Heart right ventricle (tissue), 16 donors: ENCODE measurements at regions not wholly inside any gene's neighbourhood (a gene's known extent, or its start where the extent isn't known, plus 50 kb on each side); places are given as distances from the start of the nearest gene placed in this dataset.
"Not testable (repeated sequence)": the region's sequence is repeated elsewhere in the genome, so short reads cannot be mapped to it uniquely, and the experiment has no call there.

Experiments
- ATAC-seq, 8 donors: fragments of 200-7000 bp; cut with Tn5 transposase; one replicate each; pipeline ENCODE4 v1.9.1; 2020; ENCODE audit warnings: mild to moderate bottlenecking in 8 of 8, moderate library complexity in 8 of 8, moderate number of reproducible peaks in 1 of 8
- DNase-seq, 2 donors: peaks; one replicate each; pipeline ENCODE4 v3.0.0-alpha.2; 2020
- H3K27ac ChIP-seq, 10 donors: fragments of 200-600 bp; sonication (generic) in 2 of 10; one replicate each; pipeline versions ENCODE4 v1.5.0 to v1.8.0; 2020 to 2022; ENCODE audit warnings: mild to moderate bottlenecking in 3 of 10
- H3K27me3 ChIP-seq, 7 donors: fragments of 200-600 bp; one replicate each; pipeline ENCODE4 v1.8.0; 2021 to 2022; ENCODE audit warnings: mild to moderate bottlenecking in 2 of 7
- H3K36me3 ChIP-seq, 9 donors: fragments of 200-600 bp; sonication (generic) in 1 of 9; one replicate each; pipeline versions ENCODE4 v1.5.0 to v1.8.0; 2020 to 2022; ENCODE audit warnings: mild to moderate bottlenecking in 2 of 9
- H3K4me1 ChIP-seq, 9 donors: fragments of 200-600 bp; sonication (generic) in 1 of 9; one replicate each; pipeline versions ENCODE4 v1.5.0 to v1.8.0; 2020 to 2022; ENCODE audit warnings: mild to moderate bottlenecking in 4 of 9
- H3K4me3 ChIP-seq, 10 donors: fragments of 200-600 bp; sonication (generic) in 2 of 10; one replicate each; pipeline versions ENCODE4 v1.5.0 to v1.8.0; 2020 to 2022; ENCODE audit warnings: mild to moderate bottlenecking in 7 of 10, moderate library complexity in 2 of 10
- H3K9me3 ChIP-seq, 11 donors: fragments of 200-600 bp in 10 of 11; sonication (generic) in 2 of 11; one replicate each; pipeline versions ENCODE4 v1.5.0 to v1.8.0; 2013 to 2022; ENCODE audit warnings: mild to moderate bottlenecking in 2 of 11, control low read depth in 1 of 11, moderate library complexity in 1 of 11
- CTCF ChIP-seq, 9 donors: fragments of 200-600 bp; sonication (generic) in 2 of 9; IDR thresholded peaks; one replicate each; pipeline versions ENCODE4 v1.5.0 to v1.8.0; 2021 to 2022; ENCODE audit warnings: antibody characterized with exemption in 9 of 9, mild to moderate bottlenecking in 5 of 9, moderate library complexity in 1 of 9
- WGBS, 2 donors: extraction: QIAGEN DNeasy Blood & Tissue Kit; methylation state at CpG; one replicate each; pipeline ENCODE4 v1.1.7; 2013; ENCODE audit warnings: inconsistent platforms in 1 of 2; 5-methylcytosine and 5-hydroxymethylcytosine counted together
- intact Hi-C, 10 donors: fragments of 100-400 bp; cut with DNase I; formaldehyde crosslinking; loops; one replicate each; pipeline versions ENCODE4 v1.11.1 to v1.14.2; 2022
- donor health status: Arrhythmogenic right ventricular cardiomyopathy.
- donor health status: ischemic (EF 13 %, LVEDD 7.1; RV severe dilation, severe dysfunction).
- donor health status: healthy with polysubstance abuse.
- donor health status: DM: no; HTN: yes; CAD: no.
- donor health status: DM: no; HTN: no; CAD: no.
- donor health status: ischemic (EF 25% LVEDD 6.9; RV normal size, moderate dysfunction).
- donor health status: ischemic (EF 25% LVEDD 5.7; RV mildly dilated, moderate dysfunction).
- donor health status: healthy.
- donor health status: DM: yes; HTN: yes; CAD: no.
- donor health status: Ischemic cardiomyopathy.
- donor health status: ischemic (EF 35%, LVEDD 5.7; RV mildly dilated, moderate dysfunction).
- donor health status: nonischemic (EF 11% LVEDD 7.7; RV severe dilation, severe dysfunction).
- donor health status: DM: yes; HTN: yes; CAD: no.
- donor health status: PGD.
- donor health status: ischemic (EF 29% LVEDD 5.4; RV normal size, mild dysfunction).
- donor health status: nonischemic (EF 23%, LVEDD 6.1; RV moderate dilation, normal function).

GRCh38 chr2:2899826-2900225, 477.8 kb downstream of the EIPR1 start:
- Histone ChIP-seq H3K4me3 (no peak overlapping the region), H3K9me3 (no peaks in the 10 kb centered on the region), H3K36me3 (no peaks in the 10 kb centered on the region), H3K27me3 (peaks cover 0 to 6% (median 0%) of the 10 kb centered on the region in 7 donors), H3K27ac (no peak overlapping the region), H3K4me1 (no peaks in the 10 kb centered on the region)
- no peak for TF ChIP-seq CTCF (IDR thresholded peaks at IDR 0.05)
- ATAC-seq (no peak), DNase-seq (no peak)
- intact Hi-C loops, result no loop called here
- WGBS, 2 donors, result 45 to 47% methylated on average over 4 of the region's 4 CpGs

GRCh38 chr2:2898744-2899143, 478.9 kb downstream of the EIPR1 start:
- Histone ChIP-seq H3K36me3 (no peaks in the 10 kb centered on the region), H3K4me3 (no peak overlapping the region), H3K27ac (no peak overlapping the region), H3K4me1 (no peaks in the 10 kb centered on the region), H3K27me3 (peaks cover 0 to 6% (median 0%) of the 10 kb centered on the region in 7 donors), H3K9me3 (no peaks in the 10 kb centered on the region)
- 86 to 91% methylated on average over 2 of the region's 2 CpGs for WGBS, 2 donors
- intact Hi-C loops, result no loop called here
- TF ChIP-seq CTCF (IDR thresholded peaks at IDR 0.05), result no peak
- ATAC-seq, result no peak
- DNase-seq, result no peak

- no peak for ATAC-seq
- no peak for DNase-seq
- H3K36me3 ChIP-seq, result no peaks in the 10 kb centered on the region
- H3K27me3 ChIP-seq, result no peaks in the 10 kb centered on the region
- TF ChIP-seq CTCF (IDR thresholded peaks at IDR 0.05), result no peak
- H3K9me3 ChIP-seq, result no peaks in the 10 kb centered on the region
- H3K4me3 ChIP-seq, result no peak overlapping the region
- no peak overlapping the region for H3K27ac ChIP-seq
- no peaks in the 10 kb centered on the region for H3K4me1 ChIP-seq
- 67 to 74% methylated on average over 7 of the region's 7 CpGs for WGBS, 2 donors
- intact Hi-C loops, result no loop called here
Measured at GRCh38 chr2:2896643-2897042, 481.0 kb downstream of the EIPR1 start.

DNA sequence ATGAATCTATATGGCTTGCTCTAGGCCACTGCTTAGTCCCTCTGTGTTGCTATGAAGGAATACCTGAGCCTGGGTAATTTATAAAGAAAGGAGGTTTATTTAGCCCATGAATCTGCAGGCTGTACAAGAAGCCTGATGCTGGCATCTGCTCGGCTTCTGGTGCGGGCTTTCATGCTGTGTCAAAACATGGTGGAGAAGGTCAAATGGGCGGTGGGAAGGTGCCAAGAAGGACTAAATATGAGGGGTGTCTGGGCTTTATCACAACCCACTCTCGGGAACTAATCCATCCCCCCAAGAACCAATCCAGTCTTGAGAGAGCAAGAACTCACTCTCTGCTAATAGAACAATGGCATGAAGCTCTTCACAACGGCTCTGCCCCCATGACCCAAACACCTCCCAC, 481.6 kb downstream of the EIPR1 start:
- Histone ChIP-seq H3K4me3 (no peak overlapping the region), H3K27ac (no peak overlapping the region), H3K36me3 (no peaks in the 10 kb centered on the region), H3K27me3 (no peaks in the 10 kb centered on the region), H3K9me3 (no peaks in the 10 kb centered on the region), H3K4me1 (no peaks in the 10 kb centered on the region)
- intact Hi-C loops, result no loop called here
- no peak for TF ChIP-seq CTCF (IDR thresholded peaks at IDR 0.05)
- WGBS, 2 donors, result 83 to 87% methylated on average over 5 of the region's 5 CpGs
- ATAC-seq, result no peak
- no peak for DNase-seq

GRCh38 chr2:2894011-2894410, 483.6 kb downstream of the EIPR1 start:
- H3K36me3 ChIP-seq, H3K27me3 ChIP-seq, intact Hi-C loops, ATAC-seq, H3K9me3 ChIP-seq, H3K4me1 ChIP-seq, H3K27ac ChIP-seq, H3K4me3 ChIP-seq, DNase-seq: not testable (repeated sequence)
- 83 to 86% methylated on average over 19 of the region's 19 CpGs for WGBS, 2 donors
